HTR-8/SVneo (cell line): ENCODE measurements at regions not wholly inside any gene's neighbourhood (a gene's known extent, or its start where the extent isn't known, plus 50 kb on each side); places are given as distances from the start of the nearest gene placed in this dataset.
"Not testable (repeated sequence)": the region's sequence is repeated elsewhere in the genome, so short reads cannot be mapped to it uniquely, and the experiment has no call there.

Experiments
- DNase-seq: peaks from one replicate; pipeline ENCODE4 v3.0.0; 2011; ENCODE audit warnings: low spot score, mixed read lengths; ENCODE audit not compliant: insufficient read length
- FAIRE-seq: peaks from 2 replicates; lab custom pipeline; 2011; peaks lifted over from hg19 to GRCh38; lab: Jason Lieb, UNC

DNA sequence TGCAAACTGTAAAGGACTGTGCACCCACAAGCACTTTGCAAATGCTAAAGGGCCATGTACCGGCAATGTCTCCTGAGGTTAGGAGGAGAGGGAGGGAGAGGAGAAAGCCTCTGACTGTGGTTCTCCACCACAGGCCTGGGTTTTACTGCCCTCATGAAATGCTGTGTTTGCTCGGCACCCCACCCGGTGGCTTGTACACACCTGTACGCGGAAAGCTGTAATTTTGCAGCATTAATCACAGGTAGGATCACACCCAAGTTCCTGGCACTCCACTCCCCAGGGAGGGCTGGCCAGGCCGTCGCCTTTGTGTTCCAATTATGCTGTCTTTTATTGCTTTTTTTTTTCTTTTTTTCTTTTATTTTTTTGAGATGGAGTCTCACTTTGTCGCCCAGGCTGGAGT lies 78.5 kb upstream of the MYL10 start:
- DNase-seq (no peak), FAIRE-seq (no peak)

DNA sequence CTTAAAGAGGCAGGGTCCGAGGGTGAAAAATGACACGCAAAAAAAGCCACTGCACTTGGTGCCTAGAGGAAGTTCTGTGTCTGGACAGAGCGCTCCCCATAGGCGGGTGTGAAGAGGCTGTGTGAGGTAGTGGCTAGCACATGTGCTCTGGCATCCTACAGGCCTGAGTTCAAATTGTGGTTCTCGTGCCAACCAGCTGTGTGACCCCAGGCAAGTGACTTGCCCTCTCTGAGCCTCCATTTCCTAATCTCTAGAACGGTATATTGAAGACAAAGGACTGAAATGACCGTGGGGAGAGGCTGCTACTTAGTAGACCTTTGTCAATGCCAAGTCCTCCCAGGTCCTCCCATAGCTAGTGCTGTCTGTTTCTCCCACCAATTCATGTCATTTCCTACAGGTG lies 79.1 kb upstream of the MYL10 start:
- FAIRE-seq = no peak
- DNase-seq = no peak

- no peak for DNase-seq
- no peak for FAIRE-seq
Measured at GRCh38 chr7:101712652-101713051, 83.6 kb upstream of the MYL10 start.

- no peak for DNase-seq
- no peak for FAIRE-seq
Measured at GRCh38 chr7:101714097-101714496, 85.0 kb upstream of the MYL10 start.

GRCh38 chr7:101717628-101718357 lies 88.7 kb upstream of the MYL10 start:
- FAIRE-seq = no peak
- peak; percentile 34 for DNase-seq

DNA sequence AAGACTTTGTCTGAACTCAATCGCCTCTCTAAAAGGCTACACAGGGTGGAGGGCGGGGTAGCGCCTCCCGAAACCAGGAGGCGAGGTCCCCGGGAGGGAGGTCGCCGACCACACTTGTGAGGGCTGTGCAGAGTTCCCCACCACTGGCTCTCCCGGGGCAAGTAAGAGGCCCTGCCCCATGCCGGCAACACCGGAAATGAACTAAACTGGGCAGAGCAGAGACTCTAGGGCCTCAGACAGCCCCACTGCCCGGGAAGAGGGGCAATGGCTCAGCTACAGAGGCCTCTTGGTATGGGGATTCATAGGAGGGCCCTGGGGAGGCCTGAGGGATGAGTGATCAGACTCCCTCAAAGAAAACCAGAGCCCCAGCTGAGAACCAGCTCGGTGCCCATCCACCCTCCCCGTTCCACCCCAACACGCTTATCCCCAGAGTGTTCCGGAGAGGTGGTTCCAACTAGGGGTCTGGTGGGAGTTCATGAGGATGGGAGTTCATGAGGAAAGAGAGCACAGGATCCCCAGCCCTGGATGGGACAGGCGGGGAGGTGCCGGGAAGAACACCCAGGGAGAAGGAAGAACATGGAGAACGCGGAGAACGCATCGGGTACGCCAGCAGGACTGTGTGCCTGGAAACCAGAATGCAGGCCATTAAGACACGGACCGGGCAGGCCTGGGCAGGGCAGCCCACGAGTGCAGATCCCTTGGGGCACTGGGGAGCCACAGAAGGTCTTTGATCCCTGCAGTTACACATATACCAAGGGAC lies 89.4 kb upstream of the MYL10 start:
- no peak for DNase-seq
- FAIRE-seq = no peak

- no peak for FAIRE-seq
- no peak for DNase-seq
Measured at GRCh38 chr7:101719123-101719470, 90.0 kb upstream of the MYL10 start.

DNA sequence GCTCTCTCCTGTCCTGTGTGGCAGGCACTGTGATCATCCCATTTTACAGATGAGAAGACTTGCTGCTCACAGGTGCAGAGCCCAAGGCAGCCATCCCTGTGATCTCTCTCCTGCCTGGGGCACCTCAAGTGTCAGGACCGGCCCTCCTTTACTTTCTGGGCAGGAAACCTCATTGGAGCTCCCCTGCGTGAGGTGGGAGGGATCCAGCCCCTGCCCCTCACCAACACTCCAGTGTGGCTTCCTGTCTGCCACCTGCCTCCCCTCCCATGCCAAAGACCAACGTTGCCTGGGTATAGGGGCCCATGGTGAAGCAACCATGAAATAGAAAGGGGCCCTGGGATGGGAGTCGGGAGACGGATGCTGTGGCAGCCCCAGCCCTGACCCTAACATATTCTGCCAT lies 91.2 kb upstream of the MYL10 start:
- FAIRE-seq (no peak), DNase-seq (no peak)

DNA sequence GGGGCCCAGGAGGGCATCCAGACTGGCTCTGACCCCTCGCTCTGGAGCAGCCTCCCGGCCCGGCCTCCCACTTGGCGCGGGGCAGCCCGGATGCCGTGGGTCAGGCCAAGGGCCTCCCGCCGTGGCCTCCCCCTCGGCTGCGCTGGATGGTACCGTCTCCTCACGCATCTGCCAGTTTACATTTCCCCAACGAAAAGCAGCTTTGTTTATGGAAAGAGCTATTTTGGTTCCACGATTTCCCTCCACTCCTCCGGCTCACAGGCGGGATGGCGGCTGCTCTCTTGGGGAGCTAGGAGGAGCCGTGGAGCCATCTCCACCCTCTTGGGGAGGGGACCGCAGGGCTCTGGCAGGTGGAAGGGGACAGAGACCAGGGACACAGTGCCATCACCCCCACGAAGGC lies 93.2 kb upstream of the MYL10 start:
- DNase-seq = no peak
- FAIRE-seq = no peak

GRCh38 chr7:101723835-101724234 lies 93.6 kb upstream of the CUX1 start:
- no peak for DNase-seq
- no peak for FAIRE-seq

DNA sequence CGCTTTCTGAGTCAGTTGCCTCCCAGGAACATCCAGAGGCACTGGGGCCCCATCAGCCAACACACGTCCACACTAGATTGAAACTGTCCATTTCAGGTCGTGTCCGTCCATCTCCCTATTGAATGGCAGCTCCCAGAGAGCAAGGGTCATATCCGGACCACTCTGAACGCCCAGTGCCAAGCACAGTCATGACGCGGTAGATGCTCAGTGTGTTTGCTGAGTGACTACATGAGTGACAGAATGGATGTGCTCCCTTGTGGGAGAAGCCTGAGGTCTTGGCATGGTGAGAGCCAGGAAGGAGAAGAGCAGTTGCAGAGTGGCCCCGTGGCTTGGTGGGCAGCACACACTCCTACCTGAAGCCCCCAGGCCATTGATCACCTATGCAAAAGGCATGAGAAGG lies 92.5 kb upstream of the CUX1 start:
- FAIRE-seq (no peak), DNase-seq (no peak)

DNA sequence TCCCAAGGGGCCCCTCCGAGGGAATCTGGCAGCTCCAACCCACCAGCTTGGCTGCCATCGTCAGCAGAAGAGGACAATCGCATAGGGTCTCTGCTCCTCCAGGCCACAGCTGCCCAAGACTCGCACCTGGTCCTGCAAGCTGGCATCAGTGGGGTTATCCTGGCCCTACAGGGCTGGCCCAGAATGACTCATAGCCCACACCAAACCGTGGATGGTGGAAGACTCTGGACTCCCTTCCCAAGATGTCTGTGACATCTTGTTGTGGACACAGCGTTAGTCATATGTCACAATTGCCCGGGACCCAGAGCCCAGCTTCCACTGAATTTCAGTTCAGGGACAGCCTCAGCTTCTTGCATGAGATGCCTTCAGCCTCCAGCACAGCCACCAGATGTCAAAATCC lies 91.5 kb upstream of the CUX1 start:
- FAIRE-seq = no peak

DNA sequence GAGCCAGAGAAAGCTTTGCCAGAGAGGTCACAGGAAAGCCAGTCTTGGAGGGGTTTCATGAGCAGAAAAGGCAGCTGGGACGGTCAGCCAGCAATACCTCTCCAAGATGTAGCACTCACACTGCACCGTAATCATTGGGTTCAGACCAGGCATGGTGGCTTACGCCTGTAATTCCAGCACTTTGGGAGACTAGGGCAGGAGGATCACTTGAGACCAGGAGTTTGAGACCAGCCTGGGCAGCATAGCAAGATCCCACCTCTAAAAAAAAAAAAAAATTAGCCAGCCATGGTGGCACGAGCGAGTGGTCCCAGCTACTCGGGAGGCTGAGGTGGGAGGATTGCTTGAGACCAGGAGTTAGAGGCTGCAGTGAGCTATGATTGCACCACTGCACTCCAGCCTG lies 90.2 kb upstream of the CUX1 start:
- no peak for DNase-seq
- no peak for FAIRE-seq

More for the DNA sequence above, 91.5 kb upstream of the CUX1 start:
- DNase-seq = no peak

DNA sequence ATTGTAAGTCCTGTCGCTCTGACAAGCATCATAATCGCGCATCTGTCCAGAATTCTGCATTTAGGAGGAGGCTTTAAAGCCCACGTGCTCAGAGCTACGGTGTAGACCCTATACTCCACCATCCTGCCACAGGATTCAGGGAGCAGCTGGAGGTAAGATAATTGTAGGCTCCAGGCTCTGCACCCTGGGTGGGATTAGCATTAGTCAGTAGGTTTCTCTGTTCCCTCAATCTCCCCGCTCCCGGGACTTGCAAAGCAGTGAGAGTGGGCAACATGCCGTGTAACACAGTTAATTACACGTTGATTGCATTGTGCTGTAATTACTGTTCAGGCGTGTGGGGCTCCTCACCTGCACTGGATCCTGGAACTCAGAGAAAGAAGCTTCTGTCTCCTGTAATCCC lies 89.3 kb upstream of the CUX1 start:
- no peak for FAIRE-seq
- no peak for DNase-seq

DNA sequence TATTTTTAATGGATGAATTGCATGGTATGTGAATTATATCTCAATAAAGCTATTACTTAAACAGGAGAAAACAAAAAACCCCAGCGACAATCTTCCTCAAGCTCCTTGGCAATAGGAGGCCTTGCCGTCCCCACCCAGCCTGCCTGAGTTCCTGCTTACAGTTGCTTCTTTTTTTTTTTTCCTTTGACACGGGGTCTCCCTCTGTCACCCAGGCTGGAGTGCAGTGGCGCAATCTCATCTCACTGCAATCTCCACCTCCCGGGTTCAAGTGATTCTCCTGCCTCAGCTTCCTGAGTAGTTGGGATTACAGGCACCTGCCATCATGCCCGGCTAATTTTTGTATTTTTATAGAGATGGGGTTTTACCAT lies 88.6 kb upstream of the CUX1 start:
- DNase-seq, FAIRE-seq: not testable (repeated sequence)

- DNase-seq (no peak), FAIRE-seq (no peak)
Measured at GRCh38 chr7:101729241-101729883, 88.1 kb upstream of the CUX1 start.

GRCh38 chr7:101731502-101732084 lies 85.8 kb upstream of the CUX1 start:
- no peak for FAIRE-seq

DNA sequence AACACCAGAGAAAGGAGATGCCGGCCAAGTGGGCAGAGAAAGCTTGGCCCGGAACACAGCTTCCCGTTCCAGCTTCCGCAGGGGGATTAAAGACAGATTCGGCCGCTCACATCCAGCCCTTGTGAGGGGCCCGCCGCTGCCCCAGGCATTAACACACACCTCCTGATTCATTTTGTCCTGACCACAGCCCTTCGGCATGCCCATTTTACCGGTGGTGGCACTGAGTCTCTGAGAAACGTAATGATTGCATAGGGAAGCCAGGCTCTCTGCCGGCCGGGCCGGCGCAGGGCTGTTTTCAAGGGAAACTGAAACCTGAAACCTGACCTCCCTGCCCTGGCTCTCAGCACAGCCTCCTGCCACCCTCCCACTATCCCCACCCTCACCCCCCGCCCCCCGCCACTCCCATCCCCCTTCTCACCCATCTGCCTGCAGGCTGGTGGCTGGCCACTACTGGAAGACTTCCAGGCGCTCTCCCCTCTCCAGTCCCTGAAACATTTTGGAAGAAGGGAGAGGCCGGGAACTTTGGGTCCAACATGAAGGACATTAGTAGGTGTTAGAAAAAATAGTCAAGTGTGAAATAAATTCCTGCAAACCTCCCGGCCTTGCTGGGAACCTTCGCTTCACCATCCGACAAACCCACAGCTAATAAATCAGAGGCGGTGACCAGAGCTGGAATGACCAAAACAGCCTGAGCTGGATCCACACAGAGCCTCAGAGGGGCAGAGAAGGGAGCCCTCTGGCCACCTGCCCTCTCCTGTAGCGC lies 83.5 kb upstream of the CUX1 start:
- FAIRE-seq (no peak), DNase-seq (no peak)

More at GRCh38 chr7:101731502-101732084, 85.8 kb upstream of the CUX1 start:
- no peak for DNase-seq

GRCh38 chr7:101736084-101736483 lies 81.3 kb upstream of the CUX1 start:
- DNase-seq (no peak), FAIRE-seq (no peak)

GRCh38 chr7:101739775-101740398 lies 77.5 kb upstream of the CUX1 start:
- DNase-seq (no peak), FAIRE-seq (no peak)
